Caco-2 (cell line): ENCODE measurements at regions not wholly inside any gene's neighbourhood (a gene's known extent, or its start where the extent isn't known, plus 50 kb on each side); places are given as distances from the start of the nearest gene placed in this dataset.

Experiments
- BruUV-seq: library from RNA; stranded (reverse); fragments of 400-500 nt; replicated peaks from 2 replicates; lab custom pipeline; 2021; lab: Mats Ljungman, UMichigan
- CTCF ChIA-PET: fragments of 300-600 bp; sonication (Branson Sonifier 250); formaldehyde crosslinking; loops from one replicate; lab custom pipeline; 2022; ENCODE audit warnings: antibody characterized with exemption; lab: Charles Lee
- POLR2A ChIA-PET: fragments of 300-600 bp; sonication (Branson Sonifier 250); formaldehyde crosslinking; loops from one replicate; lab custom pipeline; 2022; ENCODE audit warnings: antibody characterized with exemption; lab: Charles Lee
- DNase-seq, 2 experiments: peaks; one replicate each; pipeline versions ENCODE4 v3.0.0 to v3.0.0-alpha.2; 2020 to 2022
- H3K27me3 ChIP-seq: replicated peaks from 2 replicates; pipeline ENCODE4 v1.6.0; 2011; ENCODE audit warnings: low read length; ENCODE audit not compliant: control insufficient read depth, insufficient read depth
- H3K36me3 ChIP-seq: 2 replicates; pipeline ENCODE4 v1.5.1; 2011; ENCODE audit warnings: low read length; ENCODE audit not compliant: control insufficient read depth, insufficient read depth
- H3K4me1 ChIP-seq: fragments of 250-450 bp; sonication (Bioruptor Pico); 2 replicates; pipeline ENCODE4 v1.5.1; 2020; ENCODE audit warnings: mild to moderate bottlenecking
- H3K4me3 ChIP-seq: 2 replicates; pipeline ENCODE4 v1.5.1; 2011; ENCODE audit warnings: low read depth, mild to moderate bottlenecking, control low read depth, low read length
- H3K9me3 ChIP-seq: fragments of 250-450 bp; sonication (Bioruptor Pico); 2 replicates; pipeline ENCODE4 v1.5.1; 2020; ENCODE audit warnings: mild to moderate bottlenecking, moderate library complexity
- H3K27ac Mint-ChIP-seq: one replicate; pipeline ENCODE4 v1.8.0; 2022; ENCODE audit warnings: mixed read lengths; ENCODE audit not compliant: unreplicated experiment
- H3K27me3 Mint-ChIP-seq: one replicate; pipeline ENCODE4 v1.8.0; 2022; ENCODE audit warnings: mixed read lengths; ENCODE audit not compliant: insufficient read depth, unreplicated experiment
- H3K36me3 Mint-ChIP-seq: one replicate; pipeline ENCODE4 v1.8.0; 2022; ENCODE audit warnings: mild to moderate bottlenecking, mixed read lengths; ENCODE audit not compliant: insufficient read depth, unreplicated experiment
- H3K4me1 Mint-ChIP-seq: one replicate; pipeline ENCODE4 v1.8.0; 2022; ENCODE audit warnings: low read depth, mixed read lengths; ENCODE audit not compliant: unreplicated experiment
- H3K4me3 Mint-ChIP-seq: one replicate; pipeline ENCODE4 v1.8.0; 2022; ENCODE audit warnings: mild to moderate bottlenecking, moderate library complexity, mixed read lengths; ENCODE audit not compliant: unreplicated experiment
- H3K9me3 Mint-ChIP-seq: one replicate; pipeline ENCODE4 v1.8.0; 2022; ENCODE audit warnings: mixed read lengths; ENCODE audit not compliant: unreplicated experiment
- intact Hi-C: fragments of 100-400 bp; cut with micrococcal nuclease; formaldehyde crosslinking; loops from one replicate; pipeline ENCODE4 v1.10.0; 2022; ENCODE audit not compliant: unreplicated experiment
- TF ChIP-seq, protein P1 (sequence below), 2 experiments: fragments of 200-600 bp in 1 of 2; IDR thresholded peaks; 1 replicate in 1 of 2; 2 replicates in 1 of 2; pipeline versions ENCODE4 v1.5.1 to v1.8.0; 2011 to 2022; ENCODE audit warnings: antibody characterized with exemption in 1 of 2, control low read depth in 1 of 2, inconsistent platforms in 1 of 2, low read depth in 1 of 2, low read length in 1 of 2, mild to moderate bottlenecking in 1 of 2, moderate library complexity in 1 of 2; ENCODE audit not compliant: insufficient read depth in 1 of 2, severe bottlenecking in 1 of 2, unreplicated experiment in 1 of 2

DNA sequence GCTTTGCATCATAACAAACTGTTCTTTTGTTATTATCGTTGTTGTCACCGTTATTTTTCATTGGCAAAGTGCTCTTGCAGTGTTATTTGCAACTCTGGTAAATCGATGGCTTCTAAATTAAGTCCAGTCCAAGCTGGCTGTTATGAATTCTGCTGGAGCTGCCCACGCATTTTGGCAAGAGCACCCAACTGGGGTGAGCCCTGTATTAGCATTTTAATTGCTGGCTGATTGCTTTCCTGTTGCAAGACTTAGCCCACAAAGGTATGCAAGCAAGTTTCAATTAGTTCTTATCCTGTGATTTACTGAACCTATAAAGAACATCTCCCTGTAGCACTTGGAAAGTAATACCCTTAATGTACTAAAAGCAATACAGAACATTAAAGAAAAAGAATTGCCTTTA, 226.8 kb downstream of the ACTR3B start:
- no TSS peak for BruUV-seq
- POLR2A ChIA-PET = no interaction called here
- no peak overlapping the region for H3K4me3 Mint-ChIP-seq
- Histone ChIP-seq H3K4me1 (peaks cover 9% of the 10 kb centered on the region; the same call in 1 of the 2 replicates), H3K36me3 (no peaks in the 10 kb centered on the region), H3K4me3 (no peak overlapping the region), H3K27me3 (no peaks in the 10 kb centered on the region), H3K9me3 (peaks cover 4% of the 10 kb centered on the region; the same call in 1 of the 2 replicates)
- no peak for DNase-seq
- peaks cover 6% of the 10 kb centered on the region for H3K9me3 Mint-ChIP-seq
- H3K27me3 Mint-ChIP-seq = peaks cover 2% of the 10 kb centered on the region
- peaks cover 7% of the 10 kb centered on the region for H3K4me1 Mint-ChIP-seq
- H3K36me3 Mint-ChIP-seq = no peaks in the 10 kb centered on the region
- TF ChIP-seq, protein P1, sequence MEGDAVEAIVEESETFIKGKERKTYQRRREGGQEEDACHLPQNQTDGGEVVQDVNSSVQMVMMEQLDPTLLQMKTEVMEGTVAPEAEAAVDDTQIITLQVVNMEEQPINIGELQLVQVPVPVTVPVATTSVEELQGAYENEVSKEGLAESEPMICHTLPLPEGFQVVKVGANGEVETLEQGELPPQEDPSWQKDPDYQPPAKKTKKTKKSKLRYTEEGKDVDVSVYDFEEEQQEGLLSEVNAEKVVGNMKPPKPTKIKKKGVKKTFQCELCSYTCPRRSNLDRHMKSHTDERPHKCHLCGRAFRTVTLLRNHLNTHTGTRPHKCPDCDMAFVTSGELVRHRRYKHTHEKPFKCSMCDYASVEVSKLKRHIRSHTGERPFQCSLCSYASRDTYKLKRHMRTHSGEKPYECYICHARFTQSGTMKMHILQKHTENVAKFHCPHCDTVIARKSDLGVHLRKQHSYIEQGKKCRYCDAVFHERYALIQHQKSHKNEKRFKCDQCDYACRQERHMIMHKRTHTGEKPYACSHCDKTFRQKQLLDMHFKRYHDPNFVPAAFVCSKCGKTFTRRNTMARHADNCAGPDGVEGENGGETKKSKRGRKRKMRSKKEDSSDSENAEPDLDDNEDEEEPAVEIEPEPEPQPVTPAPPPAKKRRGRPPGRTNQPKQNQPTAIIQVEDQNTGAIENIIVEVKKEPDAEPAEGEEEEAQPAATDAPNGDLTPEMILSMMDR (IDR thresholded peaks at IDR 0.05; ENCODE audit: insufficient read depth in 1 of 2, low read depth in 1 of 2, low read length in 1 of 2, severe bottlenecking in 1 of 2, unreplicated experiment in 1 of 2) = no peak
- CTCF ChIA-PET = no interaction called here
- H3K27ac Mint-ChIP-seq = no peak overlapping the region
- intact Hi-C loops = no loop called here

DNA sequence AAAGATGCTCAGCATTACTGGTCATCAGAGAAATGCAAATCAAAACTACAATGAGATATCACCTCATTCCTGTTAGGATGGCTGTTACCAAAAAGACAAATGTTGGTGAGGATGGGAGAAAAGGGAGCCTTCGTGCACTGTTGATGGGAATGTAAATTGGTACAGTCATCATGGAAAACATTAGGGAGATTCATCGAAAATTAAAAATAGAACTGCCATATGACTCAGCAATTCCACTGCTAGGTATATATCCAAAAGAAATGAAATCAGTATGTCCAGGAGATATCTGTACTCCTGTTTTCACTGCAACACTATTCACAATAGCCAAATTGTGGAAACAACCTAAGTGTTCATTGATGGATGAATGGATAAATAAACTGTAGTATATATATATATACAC, 228.1 kb downstream of the ACTR3B start:
- no peak for DNase-seq
- Histone ChIP-seq H3K27me3 (no peaks in the 10 kb centered on the region), H3K4me1 (peaks cover 9% of the 10 kb centered on the region; the same call in 1 of the 2 replicates), H3K9me3 (peaks cover 4% of the 10 kb centered on the region; the same call in 1 of the 2 replicates), H3K4me3 (no peak overlapping the region), H3K36me3 (no peaks in the 10 kb centered on the region)
- intact Hi-C loops = loop anchor here (1.0 kb wide), 1 partner anchor 28 kb away; no protein-coding TSS in a partner anchor
- no peak overlapping the region for H3K4me3 Mint-ChIP-seq
- ChIA-PET POLR2A (no interaction called here), CTCF (no interaction called here)
- H3K9me3 Mint-ChIP-seq = peaks cover 12% of the 10 kb centered on the region
- H3K4me1 Mint-ChIP-seq = peaks cover 7% of the 10 kb centered on the region
- no peaks in the 10 kb centered on the region for H3K36me3 Mint-ChIP-seq
- no peak overlapping the region for H3K27ac Mint-ChIP-seq
- H3K27me3 Mint-ChIP-seq = no peaks in the 10 kb centered on the region
- TF ChIP-seq, protein P1 (IDR thresholded peaks at IDR 0.05; ENCODE audit: insufficient read depth in 1 of 2, low read depth in 1 of 2, low read length in 1 of 2, severe bottlenecking in 1 of 2, unreplicated experiment in 1 of 2) = no peak
- BruUV-seq = no TSS peak

DNA sequence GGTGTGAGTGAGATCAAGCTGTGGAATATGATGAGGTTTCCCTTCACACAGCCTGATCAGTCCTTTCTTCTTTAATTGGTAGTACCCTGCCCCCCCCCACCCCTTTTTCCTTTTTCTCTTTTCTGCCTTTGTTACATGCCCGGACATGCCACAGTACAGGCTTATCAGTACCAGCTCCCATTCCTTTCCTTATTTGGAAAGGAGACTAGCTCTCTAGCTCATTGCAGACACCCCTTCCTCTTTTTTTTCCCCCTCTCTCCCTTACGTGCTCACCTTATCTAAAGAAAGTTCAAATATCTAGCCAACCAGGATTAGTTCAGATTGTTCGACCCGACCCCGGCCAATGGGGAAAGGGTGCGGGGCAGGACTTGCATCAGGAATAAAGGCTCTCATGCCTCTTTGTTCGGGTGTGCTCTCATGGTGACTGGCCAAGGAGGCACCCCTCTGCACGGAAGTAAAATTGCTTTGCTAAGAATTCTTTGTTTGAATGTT, 230.4 kb downstream of the ACTR3B start:
- Mint-ChIP-seq H3K27ac (no peak overlapping the region), H3K36me3 (no peaks in the 10 kb centered on the region), H3K4me3 (no peak overlapping the region), H3K9me3 (peaks cover 15% of the 10 kb centered on the region), H3K4me1 (peaks cover 7% of the 10 kb centered on the region), H3K27me3 (no peaks in the 10 kb centered on the region)
- peaks cover 9% of the 10 kb centered on the region; the same call in 1 of the 2 replicates for H3K4me1 ChIP-seq
- H3K27me3 ChIP-seq = no peaks in the 10 kb centered on the region
- DNase-seq = peak; percentile 34 to 46
- CTCF ChIA-PET = no interaction called here
- no peak overlapping the region for H3K4me3 ChIP-seq
- H3K9me3 ChIP-seq = peaks cover 4% of the 10 kb centered on the region; the same call in 1 of the 2 replicates
- BruUV-seq = no TSS peak
- TF ChIP-seq, protein P1 (IDR thresholded peaks at IDR 0.05; ENCODE audit: insufficient read depth in 1 of 2, low read depth in 1 of 2, low read length in 1 of 2, severe bottlenecking in 1 of 2, unreplicated experiment in 1 of 2) = no peak
- no peaks in the 10 kb centered on the region for H3K36me3 ChIP-seq
- POLR2A ChIA-PET = no interaction called here
- intact Hi-C loops = no loop called here
